ENCODE measurements at regions not wholly inside any gene's neighbourhood (a gene's known extent, or its start where the extent isn't known, plus 50 kb on each side); places are given as distances from the start of the nearest gene placed in this dataset.
"Not testable (repeated sequence)": the region's sequence is repeated elsewhere in the genome, so short reads cannot be mapped to it uniquely, and the experiment has no call there.

GRCh38 chr12:76971216-76971879 lies 92.5 kb upstream of the CSRP2 start:
- Mint-ChIP-seq H3K9me3 (peaks cover 44% of the 10 kb centered on the region), H3K4me1 (peaks cover 11% of the 10 kb centered on the region)
- H3K27ac Mint-ChIP-seq; H3K36me3 Mint-ChIP-seq (ENCODE audit: low read depth); H3K4me3 Mint-ChIP-seq; DNase-seq; H3K27me3 Mint-ChIP-seq (ENCODE audit: low read depth, poor library complexity): not testable (repeated sequence)

DNA sequence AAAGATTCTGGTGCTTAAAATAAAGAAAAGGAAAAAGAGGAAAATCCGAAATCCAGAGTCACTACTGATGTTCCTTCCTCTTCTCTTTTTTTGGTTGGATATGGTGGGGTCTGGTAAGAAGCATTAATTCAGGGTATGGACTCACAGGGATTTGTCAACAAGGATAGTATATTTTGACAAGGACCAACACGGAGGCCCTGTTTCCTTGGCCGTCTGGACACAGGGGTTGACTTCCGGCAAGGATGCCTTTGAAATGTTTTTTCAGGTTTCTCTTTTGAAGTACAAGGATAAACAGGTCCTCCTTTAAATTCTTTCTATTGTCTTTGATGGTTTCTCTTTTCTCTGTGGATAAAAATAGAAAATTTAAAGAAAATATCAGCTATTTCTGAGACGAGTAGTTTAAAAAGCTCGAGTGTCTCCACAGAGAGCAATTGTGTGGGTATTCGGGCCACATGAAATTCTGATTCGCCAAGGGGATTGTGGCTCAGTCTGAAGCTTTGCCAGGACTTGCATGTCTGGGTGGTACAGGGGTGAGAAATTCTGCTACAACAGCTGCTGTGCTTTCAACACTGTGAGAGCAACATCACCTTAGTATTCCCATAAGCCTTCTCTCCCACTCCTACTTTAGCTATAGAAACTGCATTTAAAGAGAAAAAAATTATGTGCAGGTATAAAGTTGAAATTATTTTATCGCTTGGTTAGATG lies 88.5 kb upstream of the CSRP2 start:
- H3K4me1 Mint-ChIP-seq: peaks cover 11% of the 10 kb centered on the region
- no peak overlapping the region for H3K27ac Mint-ChIP-seq
- DNase-seq: no peak
- no peak for TF ChIP-seq CTCF (IDR thresholded peaks at IDR 0.05)
- H3K9me3 Mint-ChIP-seq: peaks cover 34% of the 10 kb centered on the region
- H3K27me3 Mint-ChIP-seq (ENCODE audit: low read depth, poor library complexity): no peaks in the 10 kb centered on the region
- no peak overlapping the region for H3K4me3 Mint-ChIP-seq
- peaks cover 6% of the 10 kb centered on the region for H3K36me3 Mint-ChIP-seq (ENCODE audit: low read depth)

GRCh38 chr12:76964784-76965571 lies 86.2 kb upstream of the CSRP2 start:
- Mint-ChIP-seq H3K9me3 (peaks cover 17% of the 10 kb centered on the region), H3K4me3 (no peak overlapping the region), H3K27ac (no peak overlapping the region), H3K36me3 (ENCODE audit: low read depth) (peaks cover 6% of the 10 kb centered on the region), H3K27me3 (ENCODE audit: low read depth, poor library complexity) (no peaks in the 10 kb centered on the region), H3K4me1 (peaks cover 11% of the 10 kb centered on the region)
- DNase-seq: no peak
- TF ChIP-seq CTCF (IDR thresholded peaks at IDR 0.05): no peak

GRCh38 chr12:76962099-76962498 lies 83.3 kb upstream of the CSRP2 start:
- Mint-ChIP-seq H3K4me1 (peaks cover 5% of the 10 kb centered on the region), H3K9me3 (no peaks in the 10 kb centered on the region), H3K36me3 (ENCODE audit: low read depth) (no peaks in the 10 kb centered on the region), H3K27me3 (ENCODE audit: low read depth, poor library complexity) (no peaks in the 10 kb centered on the region), H3K27ac (no peak overlapping the region), H3K4me3 (no peak overlapping the region)
- no peak for DNase-seq
- no peak for TF ChIP-seq CTCF (IDR thresholded peaks at IDR 0.05)

DNA sequence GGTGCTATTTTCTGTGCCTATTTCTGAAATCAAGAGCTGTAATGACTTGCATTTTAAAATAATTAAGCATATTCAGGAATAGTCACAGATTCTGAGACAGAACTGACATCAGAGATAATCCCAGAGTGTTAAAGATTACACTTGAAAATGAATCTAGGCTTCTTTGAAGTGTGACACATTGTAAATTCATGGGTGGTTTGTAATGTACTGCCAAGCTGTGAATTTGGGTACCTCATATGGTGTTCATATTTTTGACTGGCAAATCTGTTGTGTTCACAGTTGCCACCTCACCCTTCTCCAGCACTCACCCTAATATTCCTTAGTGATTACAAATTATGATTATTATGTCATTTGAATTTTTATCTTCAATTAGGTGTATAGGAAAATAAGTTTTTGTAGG lies 78.5 kb upstream of the CSRP2 start:
- Mint-ChIP-seq H3K27ac (no peak overlapping the region), H3K27me3 (ENCODE audit: low read depth, poor library complexity) (no peaks in the 10 kb centered on the region), H3K36me3 (ENCODE audit: low read depth) (no peaks in the 10 kb centered on the region), H3K4me1 (no peaks in the 10 kb centered on the region), H3K9me3 (no peaks in the 10 kb centered on the region), H3K4me3 (no peak overlapping the region)
- TF ChIP-seq CTCF (IDR thresholded peaks at IDR 0.05): no peak
- DNase-seq: no peak

DNA sequence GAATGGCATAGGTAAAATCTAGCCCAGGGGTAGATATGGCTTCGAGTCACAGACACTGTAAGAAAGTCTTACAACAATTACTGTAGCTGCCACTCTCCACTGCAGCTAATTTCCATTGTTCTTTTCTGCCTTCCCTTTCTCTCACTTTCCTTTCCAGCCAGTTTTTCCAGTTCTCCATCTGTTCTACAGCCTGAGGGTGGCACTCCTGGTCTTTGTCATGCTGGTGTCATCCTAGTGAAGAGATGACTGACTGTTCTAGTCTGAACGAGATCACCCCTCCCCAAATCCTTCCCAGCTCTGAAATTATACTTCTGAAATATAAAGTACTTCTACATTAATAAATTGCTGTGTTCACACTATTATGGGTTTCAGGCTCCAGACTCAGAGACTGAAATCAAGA lies 74.2 kb upstream of the CSRP2 start:
- Mint-ChIP-seq H3K36me3 (ENCODE audit: low read depth) (no peaks in the 10 kb centered on the region), H3K4me1 (no peaks in the 10 kb centered on the region), H3K27ac (peak overlapping the region; percentile 59), H3K27me3 (ENCODE audit: low read depth, poor library complexity) (peaks cover 3% of the 10 kb centered on the region), H3K4me3 (no peak overlapping the region), H3K9me3 (no peaks in the 10 kb centered on the region)
- DNase-seq: no peak
- TF ChIP-seq CTCF (IDR thresholded peaks at IDR 0.05): no peak
